Cardiac muscle cell (in vitro differentiated cells and primary cell): ENCODE measurements at regions not wholly inside any gene's neighbourhood (a gene's known extent, or its start where the extent isn't known, plus 50 kb on each side); places are given as distances from the start of the nearest gene placed in this dataset.

Source experiments
- DNase-seq, 2 donors: peaks; one replicate each; pipeline versions ENCODE4 v3.0.0 to v3.0.0-alpha.2; 2010 to 2017; ENCODE audit warnings: low read depth in 1 of 2, low spot score in 1 of 2
- H3K27ac ChIP-seq: fragments of 200-600 bp; sonication (generic); 2 replicates; pipeline ENCODE4 v1.5.1; 2016
- H3K27me3 ChIP-seq: fragments of 200-600 bp; sonication (generic); 2 replicates; pipeline ENCODE4 v1.6.0; 2016; ENCODE audit warnings: control low read depth
- H3K36me3 ChIP-seq: fragments of 200-600 bp; sonication (generic); 2 replicates; pipeline ENCODE4 v1.5.1; 2016; ENCODE audit warnings: control low read depth
- H3K4me1 ChIP-seq: fragments of 200-600 bp; sonication (generic); 2 replicates; pipeline ENCODE4 v1.8.1; 2017; ENCODE audit warnings: low read depth, mild to moderate bottlenecking, mixed run types
- H3K4me3 ChIP-seq: fragments of 200-600 bp; sonication (generic); 2 replicates; pipeline ENCODE4 v1.5.1; 2016; ENCODE audit warnings: mild to moderate bottlenecking
- H3K9me3 ChIP-seq: fragments of 200-600 bp; sonication (generic); 2 replicates; pipeline ENCODE4 v1.5.1; 2017; ENCODE audit warnings: low read depth, mild to moderate bottlenecking, control low read depth
- CTCF ChIP-seq: IDR thresholded peaks from 2 replicates; pipeline ENCODE4 v1.5.1; 2012; ENCODE audit warnings: low read depth, mild to moderate bottlenecking, low read length

- DNase-seq = no peak
- no peak for TF ChIP-seq CTCF
- H3K4me3 ChIP-seq = no peak overlapping the region
- H3K4me1 ChIP-seq = no peaks in the 10 kb centered on the region
- H3K9me3 ChIP-seq = no peaks in the 10 kb centered on the region
- H3K27me3 ChIP-seq = no peaks in the 10 kb centered on the region
- no peak overlapping the region for H3K27ac ChIP-seq
- H3K36me3 ChIP-seq = no peaks in the 10 kb centered on the region
Observed at GRCh38 chr17:13728781-13729180, 127.1 kb upstream of the HS3ST3A1 start.

- Histone ChIP-seq H3K4me1 (no peaks in the 10 kb centered on the region), H3K9me3 (no peaks in the 10 kb centered on the region), H3K27ac (no peak overlapping the region), H3K36me3 (no peaks in the 10 kb centered on the region), H3K4me3 (no peak overlapping the region), H3K27me3 (no peaks in the 10 kb centered on the region)
- no peak for TF ChIP-seq CTCF
- no peak for DNase-seq
Observed at GRCh38 chr17:13729466-13730134, 127.9 kb upstream of the HS3ST3A1 start.

GRCh38 chr17:13734880-13735279, 133.2 kb upstream of the HS3ST3A1 start:
- Histone ChIP-seq H3K36me3 (no peaks in the 10 kb centered on the region), H3K27me3 (peaks cover 8% of the 10 kb centered on the region), H3K27ac (no peak overlapping the region), H3K4me3 (no peak overlapping the region), H3K4me1 (no peaks in the 10 kb centered on the region), H3K9me3 (no peaks in the 10 kb centered on the region)
- no peak for TF ChIP-seq CTCF
- no peak for DNase-seq

GRCh38 chr17:13735444-13735843, 133.7 kb upstream of the HS3ST3A1 start:
- H3K27ac ChIP-seq = no peak overlapping the region
- H3K36me3 ChIP-seq = no peaks in the 10 kb centered on the region
- no peaks in the 10 kb centered on the region for H3K9me3 ChIP-seq
- peaks cover 14% of the 10 kb centered on the region for H3K27me3 ChIP-seq
- no peak for TF ChIP-seq CTCF
- no peaks in the 10 kb centered on the region for H3K4me1 ChIP-seq
- H3K4me3 ChIP-seq = no peak overlapping the region
- peak; percentile 9 to 30 for DNase-seq

GRCh38 chr17:13735861-13736260, 134.1 kb upstream of the HS3ST3A1 start:
- H3K4me1 ChIP-seq = no peaks in the 10 kb centered on the region
- DNase-seq = no peak
- H3K9me3 ChIP-seq = no peaks in the 10 kb centered on the region
- no peak overlapping the region for H3K4me3 ChIP-seq
- peaks cover 16% of the 10 kb centered on the region for H3K27me3 ChIP-seq
- no peak overlapping the region for H3K27ac ChIP-seq
- no peak for TF ChIP-seq CTCF
- no peaks in the 10 kb centered on the region for H3K36me3 ChIP-seq

- no peak for TF ChIP-seq CTCF
- Histone ChIP-seq H3K27me3 (peaks cover 24% of the 10 kb centered on the region), H3K4me1 (no peaks in the 10 kb centered on the region), H3K9me3 (no peaks in the 10 kb centered on the region), H3K36me3 (no peaks in the 10 kb centered on the region), H3K27ac (no peak overlapping the region), H3K4me3 (no peak overlapping the region)
- peak in 1 of 2 donors; percentile 61 for DNase-seq
Observed at GRCh38 chr17:13736916-13737315, 135.2 kb upstream of the HS3ST3A1 start.
